WTC11 (cell line): ENCODE measurements at regions not wholly inside any gene's neighbourhood (a gene's known extent, or its start where the extent isn't known, plus 50 kb on each side); places are given as distances from the start of the nearest gene placed in this dataset.

ENCODE experiments used
- ATAC-seq: fragments of 200-7000 bp; cut with Tn5 transposase; 2 replicates; pipeline ENCODE4 v1.10.0; 2021; ENCODE audit warnings: mild to moderate bottlenecking, moderate library complexity
- CTCF ChIA-PET: fragments of 300-600 bp; sonication (Branson Sonifier 250); formaldehyde crosslinking; loops from one replicate; lab custom pipeline; 2021; ENCODE audit warnings: antibody characterized with exemption; lab: Charles Lee
- POLR2A ChIA-PET: fragments of 350-600 bp; sonication (Branson Sonifier 250); formaldehyde crosslinking; loops from one replicate; lab custom pipeline; 2021; ENCODE audit warnings: antibody characterized with exemption; lab: Charles Lee
- DNase-seq: peaks from one replicate; pipeline ENCODE4 v3.0.0; 2021; ENCODE audit warnings: low spot score
- H3K27ac Mint-ChIP-seq: 2 replicates; pipeline ENCODE4 v1.8.0; 2021; ENCODE audit warnings: mixed read lengths
- H3K27me3 Mint-ChIP-seq: 2 replicates; pipeline ENCODE4 v1.8.0; 2021; ENCODE audit warnings: low read depth, mild to moderate bottlenecking, moderate library complexity, mixed read lengths
- H3K36me3 Mint-ChIP-seq: 2 replicates; pipeline ENCODE4 v1.8.0; 2021; ENCODE audit warnings: mixed read lengths
- H3K4me1 Mint-ChIP-seq: 2 replicates; pipeline ENCODE4 v1.8.0; 2022; ENCODE audit warnings: mixed read lengths
- H3K4me3 Mint-ChIP-seq: 2 replicates; pipeline ENCODE4 v1.8.0; 2021; ENCODE audit warnings: mild to moderate bottlenecking, moderate library complexity, mixed read lengths
- H3K9me3 Mint-ChIP-seq: 2 replicates; pipeline ENCODE4 v1.8.0; 2021; ENCODE audit warnings: mixed read lengths
- ATF1 ChIP-seq: sonication (generic); formaldehyde crosslinking; IDR thresholded peaks from 2 replicates; pipeline ENCODE4 v1.8.1; 2023; ENCODE audit warnings: mild to moderate bottlenecking, moderate library complexity, missing genetic modification reagents
- JUN ChIP-seq: sonication (generic); formaldehyde crosslinking; IDR thresholded peaks from 2 replicates; pipeline ENCODE4 v1.8.0; 2023; ENCODE audit warnings: mild to moderate bottlenecking, missing genetic modification reagents
- KAT7 ChIP-seq: sonication (generic); formaldehyde crosslinking; IDR thresholded peaks from 2 replicates; pipeline ENCODE4 v1.8.1; 2023; ENCODE audit warnings: missing genetic modification reagents, mild to moderate bottlenecking, borderline replicate concordance
- NFATC4 ChIP-seq: fragments of 250-450 bp; sonication (Bioruptor Pico); IDR thresholded peaks from 2 replicates; pipeline ENCODE4 v1.9.0; 2021; ENCODE audit warnings: mild to moderate bottlenecking
- NR1H2 ChIP-seq: sonication (generic); formaldehyde crosslinking; IDR thresholded peaks from 2 replicates; pipeline ENCODE4 v1.9.0; 2021; ENCODE audit warnings: mild to moderate bottlenecking, moderate library complexity, missing genetic modification reagents
- NR3C1 ChIP-seq: sonication (generic); formaldehyde crosslinking; conservative IDR thresholded peaks from 2 replicates; pipeline ENCODE4 v1.8.1; 2023; ENCODE audit warnings: low read depth, mild to moderate bottlenecking, missing genetic modification reagents
- OVOL2 ChIP-seq: fragments of 250-450 bp; sonication (Bioruptor Pico); IDR thresholded peaks from 2 replicates; pipeline ENCODE4 v1.9.0; 2021; ENCODE audit warnings: mild to moderate bottlenecking, borderline replicate concordance
- RELA ChIP-seq: sonication (generic); formaldehyde crosslinking; IDR thresholded peaks from 2 replicates; pipeline ENCODE4 v1.8.1; 2022; ENCODE audit warnings: missing genetic modification reagents, mild to moderate bottlenecking, borderline replicate concordance
- TEAD4 ChIP-seq: sonication (generic); formaldehyde crosslinking; IDR thresholded peaks from 2 replicates; pipeline ENCODE4 v1.8.0; 2022; ENCODE audit warnings: mild to moderate bottlenecking, missing genetic modification reagents
- ZNF138 ChIP-seq: sonication (generic); formaldehyde crosslinking; conservative IDR thresholded peaks from 2 replicates; pipeline ENCODE4 v1.8.1; 2022; ENCODE audit warnings: mild to moderate bottlenecking, moderate library complexity, missing genetic modification reagents
- ZNF232 ChIP-seq: sonication (generic); formaldehyde crosslinking; IDR thresholded peaks from 2 replicates; pipeline ENCODE4 v1.8.0; 2022; ENCODE audit warnings: mild to moderate bottlenecking, missing genetic modification reagents
- ZNF416 ChIP-seq: fragments of 250-450 bp; sonication (Bioruptor Pico); IDR thresholded peaks from 2 replicates; pipeline ENCODE4 v1.9.0; 2021; ENCODE audit warnings: mild to moderate bottlenecking, inconsistent platforms
- TF ChIP-seq, protein P1 (sequence below): sonication (generic); formaldehyde crosslinking; conservative IDR thresholded peaks from 2 replicates; pipeline ENCODE4 v1.8.1; 2023; ENCODE audit warnings: mild to moderate bottlenecking, low read depth, missing genetic modification reagents, moderate library complexity
- TF ChIP-seq, protein P2 (sequence below): sonication (generic); formaldehyde crosslinking; IDR thresholded peaks from 2 replicates; pipeline ENCODE4 v1.8.1; 2023; ENCODE audit warnings: mild to moderate bottlenecking, missing genetic modification reagents
- TF ChIP-seq, protein P3 (sequence below): sonication (generic); formaldehyde crosslinking; IDR thresholded peaks from 2 replicates; pipeline ENCODE4 v1.8.0; 2022; ENCODE audit warnings: mild to moderate bottlenecking, missing genetic modification reagents
- TF ChIP-seq, protein P4 (sequence below): fragments of 250-450 bp; sonication (Bioruptor Pico); IDR thresholded peaks from 2 replicates; pipeline ENCODE4 v1.9.0; 2021; ENCODE audit warnings: mild to moderate bottlenecking
- TF ChIP-seq, protein P5 (sequence below): sonication (generic); formaldehyde crosslinking; IDR thresholded peaks from 2 replicates; pipeline ENCODE4 v1.8.0; 2022; ENCODE audit warnings: mild to moderate bottlenecking, missing genetic modification reagents
- TF ChIP-seq, protein P6 (sequence below): fragments of 200-600 bp; IDR thresholded peaks from 2 replicates; pipeline ENCODE4 v1.8.0; 2022; ENCODE audit warnings: antibody characterized with exemption
- TF ChIP-seq, protein P7 (sequence below): sonication (generic); formaldehyde crosslinking; IDR thresholded peaks from 2 replicates; pipeline ENCODE4 v1.8.1; 2023; ENCODE audit warnings: mild to moderate bottlenecking, missing genetic modification reagents, moderate library complexity
- TF ChIP-seq, protein P8 (sequence below): sonication (generic); formaldehyde crosslinking; IDR thresholded peaks from 2 replicates; pipeline ENCODE4 v1.8.1; 2023; ENCODE audit warnings: mild to moderate bottlenecking, missing genetic modification reagents, moderate library complexity

DNA sequence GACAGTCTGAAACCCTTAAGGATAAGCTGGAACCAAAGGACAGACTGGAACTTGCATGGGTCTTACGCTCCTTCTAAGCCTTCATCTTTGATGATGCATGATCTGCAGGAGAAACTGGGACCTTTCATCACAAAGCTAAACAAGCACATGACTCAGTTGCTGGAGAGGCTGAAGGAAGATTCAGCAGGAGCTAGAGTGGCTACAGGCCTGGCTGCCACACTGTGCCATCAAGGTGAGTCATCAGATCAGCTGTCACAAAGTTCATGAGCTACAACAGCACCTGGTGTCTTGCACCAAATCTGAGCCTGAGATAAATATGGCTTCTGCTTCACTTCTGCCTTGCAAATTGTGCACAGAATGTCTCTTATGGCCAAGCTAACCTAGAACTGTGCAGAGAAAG is 95.5 kb upstream of the MARK1 start:
- Mint-ChIP-seq H3K36me3 (no peaks in the 10 kb centered on the region), H3K4me1 (peaks cover 10% of the 10 kb centered on the region), H3K27me3 (no peaks in the 10 kb centered on the region; the same call in 1 of the 2 replicates), H3K4me3 (no peak overlapping the region), H3K9me3 (no peaks in the 10 kb centered on the region), H3K27ac (no peak overlapping the region)
- ChIA-PET POLR2A (no interaction called here), CTCF (interaction anchor here (1.2 kb wide), 1 partner anchor 53 kb away, joined by 4 read pairs; no protein-coding TSS in a partner anchor)
- TF ChIP-seq, protein P1, sequence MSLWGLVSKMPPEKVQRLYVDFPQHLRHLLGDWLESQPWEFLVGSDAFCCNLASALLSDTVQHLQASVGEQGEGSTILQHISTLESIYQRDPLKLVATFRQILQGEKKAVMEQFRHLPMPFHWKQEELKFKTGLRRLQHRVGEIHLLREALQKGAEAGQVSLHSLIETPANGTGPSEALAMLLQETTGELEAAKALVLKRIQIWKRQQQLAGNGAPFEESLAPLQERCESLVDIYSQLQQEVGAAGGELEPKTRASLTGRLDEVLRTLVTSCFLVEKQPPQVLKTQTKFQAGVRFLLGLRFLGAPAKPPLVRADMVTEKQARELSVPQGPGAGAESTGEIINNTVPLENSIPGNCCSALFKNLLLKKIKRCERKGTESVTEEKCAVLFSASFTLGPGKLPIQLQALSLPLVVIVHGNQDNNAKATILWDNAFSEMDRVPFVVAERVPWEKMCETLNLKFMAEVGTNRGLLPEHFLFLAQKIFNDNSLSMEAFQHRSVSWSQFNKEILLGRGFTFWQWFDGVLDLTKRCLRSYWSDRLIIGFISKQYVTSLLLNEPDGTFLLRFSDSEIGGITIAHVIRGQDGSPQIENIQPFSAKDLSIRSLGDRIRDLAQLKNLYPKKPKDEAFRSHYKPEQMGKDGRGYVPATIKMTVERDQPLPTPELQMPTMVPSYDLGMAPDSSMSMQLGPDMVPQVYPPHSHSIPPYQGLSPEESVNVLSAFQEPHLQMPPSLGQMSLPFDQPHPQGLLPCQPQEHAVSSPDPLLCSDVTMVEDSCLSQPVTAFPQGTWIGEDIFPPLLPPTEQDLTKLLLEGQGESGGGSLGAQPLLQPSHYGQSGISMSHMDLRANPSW (CRISPR knock-in tag), result no peak
- TF ChIP-seq, protein P2, sequence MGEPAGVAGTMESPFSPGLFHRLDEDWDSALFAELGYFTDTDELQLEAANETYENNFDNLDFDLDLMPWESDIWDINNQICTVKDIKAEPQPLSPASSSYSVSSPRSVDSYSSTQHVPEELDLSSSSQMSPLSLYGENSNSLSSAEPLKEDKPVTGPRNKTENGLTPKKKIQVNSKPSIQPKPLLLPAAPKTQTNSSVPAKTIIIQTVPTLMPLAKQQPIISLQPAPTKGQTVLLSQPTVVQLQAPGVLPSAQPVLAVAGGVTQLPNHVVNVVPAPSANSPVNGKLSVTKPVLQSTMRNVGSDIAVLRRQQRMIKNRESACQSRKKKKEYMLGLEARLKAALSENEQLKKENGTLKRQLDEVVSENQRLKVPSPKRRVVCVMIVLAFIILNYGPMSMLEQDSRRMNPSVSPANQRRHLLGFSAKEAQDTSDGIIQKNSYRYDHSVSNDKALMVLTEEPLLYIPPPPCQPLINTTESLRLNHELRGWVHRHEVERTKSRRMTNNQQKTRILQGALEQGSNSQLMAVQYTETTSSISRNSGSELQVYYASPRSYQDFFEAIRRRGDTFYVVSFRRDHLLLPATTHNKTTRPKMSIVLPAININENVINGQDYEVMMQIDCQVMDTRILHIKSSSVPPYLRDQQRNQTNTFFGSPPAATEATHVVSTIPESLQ (CRISPR knock-in tag), result no peak
- TF ChIP-seq OVOL2 (CRISPR knock-in tag), result no peak
- TF ChIP-seq, protein P3, sequence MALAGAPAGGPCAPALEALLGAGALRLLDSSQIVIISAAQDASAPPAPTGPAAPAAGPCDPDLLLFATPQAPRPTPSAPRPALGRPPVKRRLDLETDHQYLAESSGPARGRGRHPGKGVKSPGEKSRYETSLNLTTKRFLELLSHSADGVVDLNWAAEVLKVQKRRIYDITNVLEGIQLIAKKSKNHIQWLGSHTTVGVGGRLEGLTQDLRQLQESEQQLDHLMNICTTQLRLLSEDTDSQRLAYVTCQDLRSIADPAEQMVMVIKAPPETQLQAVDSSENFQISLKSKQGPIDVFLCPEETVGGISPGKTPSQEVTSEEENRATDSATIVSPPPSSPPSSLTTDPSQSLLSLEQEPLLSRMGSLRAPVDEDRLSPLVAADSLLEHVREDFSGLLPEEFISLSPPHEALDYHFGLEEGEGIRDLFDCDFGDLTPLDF (CRISPR knock-in tag), result no peak
- TF ChIP-seq ZNF138 (CRISPR knock-in tag), result no peak
- TF ChIP-seq NFATC4 (CRISPR knock-in tag), result no peak
- TF ChIP-seq NR1H2 (CRISPR knock-in tag), result no peak
- TF ChIP-seq, protein P4, sequence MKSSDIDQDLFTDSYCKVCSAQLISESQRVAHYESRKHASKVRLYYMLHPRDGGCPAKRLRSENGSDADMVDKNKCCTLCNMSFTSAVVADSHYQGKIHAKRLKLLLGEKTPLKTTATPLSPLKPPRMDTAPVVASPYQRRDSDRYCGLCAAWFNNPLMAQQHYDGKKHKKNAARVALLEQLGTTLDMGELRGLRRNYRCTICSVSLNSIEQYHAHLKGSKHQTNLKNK (CRISPR knock-in tag), result no peak
- no peak for TF ChIP-seq JUN (CRISPR knock-in tag)
- DNase-seq (no peak), ATAC-seq (no peak)

DNA sequence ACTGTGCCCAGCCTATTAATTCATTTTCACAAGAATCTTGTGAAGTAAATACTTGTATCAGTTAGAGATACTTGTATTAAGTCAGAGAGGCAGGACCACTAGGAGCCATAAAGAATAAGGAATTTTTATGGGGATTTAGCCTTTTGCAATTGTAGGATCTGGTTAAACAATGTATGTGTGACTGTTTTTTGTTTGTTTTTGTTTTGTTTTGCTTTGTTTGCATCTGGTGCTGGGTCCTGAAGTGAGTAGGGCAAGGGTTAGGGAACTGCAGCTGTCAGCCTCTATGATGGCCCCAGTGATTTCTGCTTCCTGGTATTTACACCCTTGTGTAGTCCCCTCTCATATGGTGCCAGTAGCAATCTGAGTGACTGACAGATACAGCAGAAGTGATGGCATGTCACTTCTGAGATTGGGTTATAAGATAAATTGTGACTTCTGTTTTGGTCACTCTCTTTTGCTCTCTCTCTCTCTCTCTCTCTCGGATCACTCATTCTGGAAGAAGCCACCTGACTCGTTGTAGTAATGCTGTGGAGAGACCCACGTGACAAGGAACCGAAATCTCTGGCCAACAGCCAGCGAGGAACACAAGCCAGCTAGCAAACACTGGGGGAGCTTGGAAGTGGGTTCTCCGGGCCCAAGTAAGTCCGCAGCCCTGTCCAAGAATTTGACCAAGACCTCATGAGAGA is 96.2 kb upstream of the MARK1 start:
- CTCF ChIA-PET, result interaction anchor here (0.7 to 1.2 kb wide), 2 partner anchors 43 to 54 kb away, joined by 3 to 4 read pairs; no protein-coding TSS in a partner anchor
- TF ChIP-seq ATF1 (CRISPR knock-in tag), result no peak
- no peak for TF ChIP-seq ZNF416 (CRISPR knock-in tag)
- TF ChIP-seq, protein P5, sequence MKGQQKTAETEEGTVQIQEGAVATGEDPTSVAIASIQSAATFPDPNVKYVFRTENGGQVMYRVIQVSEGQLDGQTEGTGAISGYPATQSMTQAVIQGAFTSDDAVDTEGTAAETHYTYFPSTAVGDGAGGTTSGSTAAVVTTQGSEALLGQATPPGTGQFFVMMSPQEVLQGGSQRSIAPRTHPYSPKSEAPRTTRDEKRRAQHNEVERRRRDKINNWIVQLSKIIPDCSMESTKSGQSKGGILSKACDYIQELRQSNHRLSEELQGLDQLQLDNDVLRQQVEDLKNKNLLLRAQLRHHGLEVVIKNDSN, result no peak
- TF ChIP-seq NR3C1, result no peak
- TF ChIP-seq, protein P6, sequence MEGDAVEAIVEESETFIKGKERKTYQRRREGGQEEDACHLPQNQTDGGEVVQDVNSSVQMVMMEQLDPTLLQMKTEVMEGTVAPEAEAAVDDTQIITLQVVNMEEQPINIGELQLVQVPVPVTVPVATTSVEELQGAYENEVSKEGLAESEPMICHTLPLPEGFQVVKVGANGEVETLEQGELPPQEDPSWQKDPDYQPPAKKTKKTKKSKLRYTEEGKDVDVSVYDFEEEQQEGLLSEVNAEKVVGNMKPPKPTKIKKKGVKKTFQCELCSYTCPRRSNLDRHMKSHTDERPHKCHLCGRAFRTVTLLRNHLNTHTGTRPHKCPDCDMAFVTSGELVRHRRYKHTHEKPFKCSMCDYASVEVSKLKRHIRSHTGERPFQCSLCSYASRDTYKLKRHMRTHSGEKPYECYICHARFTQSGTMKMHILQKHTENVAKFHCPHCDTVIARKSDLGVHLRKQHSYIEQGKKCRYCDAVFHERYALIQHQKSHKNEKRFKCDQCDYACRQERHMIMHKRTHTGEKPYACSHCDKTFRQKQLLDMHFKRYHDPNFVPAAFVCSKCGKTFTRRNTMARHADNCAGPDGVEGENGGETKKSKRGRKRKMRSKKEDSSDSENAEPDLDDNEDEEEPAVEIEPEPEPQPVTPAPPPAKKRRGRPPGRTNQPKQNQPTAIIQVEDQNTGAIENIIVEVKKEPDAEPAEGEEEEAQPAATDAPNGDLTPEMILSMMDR, result no peak
- no peak for TF ChIP-seq KAT7 (CRISPR knock-in tag)
- TF ChIP-seq, protein P7, sequence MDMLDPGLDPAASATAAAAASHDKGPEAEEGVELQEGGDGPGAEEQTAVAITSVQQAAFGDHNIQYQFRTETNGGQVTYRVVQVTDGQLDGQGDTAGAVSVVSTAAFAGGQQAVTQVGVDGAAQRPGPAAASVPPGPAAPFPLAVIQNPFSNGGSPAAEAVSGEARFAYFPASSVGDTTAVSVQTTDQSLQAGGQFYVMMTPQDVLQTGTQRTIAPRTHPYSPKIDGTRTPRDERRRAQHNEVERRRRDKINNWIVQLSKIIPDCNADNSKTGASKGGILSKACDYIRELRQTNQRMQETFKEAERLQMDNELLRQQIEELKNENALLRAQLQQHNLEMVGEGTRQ, result no peak
- no peak for TF ChIP-seq TEAD4 (CRISPR knock-in tag)
- no peak for TF ChIP-seq RELA (CRISPR knock-in tag)
- TF ChIP-seq, protein P8, sequence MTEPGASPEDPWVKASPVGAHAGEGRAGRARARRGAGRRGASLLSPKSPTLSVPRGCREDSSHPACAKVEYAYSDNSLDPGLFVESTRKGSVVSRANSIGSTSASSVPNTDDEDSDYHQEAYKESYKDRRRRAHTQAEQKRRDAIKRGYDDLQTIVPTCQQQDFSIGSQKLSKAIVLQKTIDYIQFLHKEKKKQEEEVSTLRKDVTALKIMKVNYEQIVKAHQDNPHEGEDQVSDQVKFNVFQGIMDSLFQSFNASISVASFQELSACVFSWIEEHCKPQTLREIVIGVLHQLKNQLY, result no peak
- TF ChIP-seq, protein P2 (CRISPR knock-in tag), result no peak
- TF ChIP-seq ZNF232 (CRISPR knock-in tag), result no peak
- TF ChIP-seq OVOL2 (CRISPR knock-in tag), result no peak

More for the DNA sequence above, 96.2 kb upstream of the MARK1 start:
- H3K27ac Mint-ChIP-seq, result no peak overlapping the region
- H3K9me3 Mint-ChIP-seq, result no peaks in the 10 kb centered on the region
- ATAC-seq, result no peak
- no peak for DNase-seq
- no peaks in the 10 kb centered on the region for H3K36me3 Mint-ChIP-seq
- no peaks in the 10 kb centered on the region; the same call in 1 of the 2 replicates for H3K27me3 Mint-ChIP-seq
- peaks cover 10% of the 10 kb centered on the region for H3K4me1 Mint-ChIP-seq
- POLR2A ChIA-PET, result no interaction called here
- H3K4me3 Mint-ChIP-seq, result no peak overlapping the region
